ENCODE measurements at regions not wholly inside any gene's neighbourhood (a gene's known extent, or its start where the extent isn't known, plus 50 kb on each side); places are given as distances from the start of the nearest gene placed in this dataset.

DNA sequence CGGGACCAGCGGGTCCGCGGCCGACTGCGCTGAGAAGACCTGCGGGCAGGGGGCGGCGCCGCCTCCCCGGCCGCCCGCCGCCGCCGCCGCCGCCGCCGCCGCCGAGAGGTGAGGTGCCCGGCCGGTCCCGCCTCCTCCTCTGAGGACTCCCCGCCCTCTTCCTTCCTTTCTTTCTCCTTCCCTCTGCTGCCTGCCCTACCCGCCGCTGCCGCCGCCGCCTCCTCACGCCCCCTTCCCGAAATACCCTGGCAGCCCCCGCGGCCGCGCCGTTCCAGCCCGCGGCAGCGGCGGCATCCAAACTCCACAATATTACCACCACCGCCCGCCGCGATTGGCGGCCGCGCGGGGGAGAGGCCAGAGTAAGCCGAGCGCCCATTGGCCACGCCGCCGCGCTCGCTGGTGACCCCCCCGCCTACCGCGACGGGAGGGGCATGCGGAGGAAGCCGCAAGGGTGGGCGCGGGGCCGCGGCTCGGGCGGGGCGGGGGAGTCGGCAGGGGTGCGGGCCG is 61.8 kb upstream of the ANKRD28 start:
- H3K4me3 ChIP-seq (ENCODE audit: control insufficient read depth in 2 of 3, extremely low read depth in 1 of 3, insufficient read depth in 2 of 3, low read depth in 1 of 3, low read length in 3 of 3), result peak overlapping the region; percentile 82 to 92 (median 90)
- dilution Hi-C loops (cut with MboI; ENCODE audit: extremely low pct_ligation_motif_present, low sequenced_read_pairs), result no loop called here
- peak overlapping the region; percentile 75 for H2AFZ ChIP-seq (ENCODE audit: control insufficient read depth, low read length)
- FAIRE-seq, result no peak
- peaks cover 46% of the 10 kb centered on the region for H3K79me2 ChIP-seq (ENCODE audit: control insufficient read depth, insufficient read depth, low read length)
- H3K9me1 ChIP-seq (ENCODE audit: control insufficient read depth, extremely low read depth, insufficient read depth, low read length), result no peaks in the 10 kb centered on the region
- H3K4me1 ChIP-seq (ENCODE audit: control insufficient read depth, extremely low read depth, insufficient read depth, low read length), result peaks cover 14% of the 10 kb centered on the region
- H3K27ac ChIP-seq (ENCODE audit: control insufficient read depth, insufficient read depth, low read length), result peak overlapping the region; percentile 73
- DNase-seq (ENCODE audit: low read depth, low spot score), result no peak
- H3K36me3 ChIP-seq (ENCODE audit: control insufficient read depth in 2 of 2, extremely low read depth in 1 of 2, insufficient read depth in 2 of 2, low read length in 2 of 2), result peaks cover 0 to 3% of the 10 kb centered on the region in 2 experiments
- no peaks in the 10 kb centered on the region for H4K20me1 ChIP-seq (ENCODE audit: control insufficient read depth, extremely low read depth, insufficient read depth, low read length)
- peak overlapping the region; percentile 86 for H3K9ac ChIP-seq (ENCODE audit: control insufficient read depth, extremely low read depth, insufficient read depth, low read length)
- TF ChIP-seq EZH2 (IDR thresholded peaks at IDR 0.05; ENCODE audit: low read length), result no peak
- TF ChIP-seq CTCF (optimal IDR thresholded peaks at IDR 0.05 in 1 of 3, IDR thresholded peaks at IDR 0.05 in 1 of 3, conservative IDR thresholded peaks at IDR 0.05 in 1 of 3; ENCODE audit: extremely low read depth in 1 of 3, insufficient read depth in 2 of 3, low read length in 3 of 3), result no peak
- no peak overlapping the region for H3K4me2 ChIP-seq (ENCODE audit: control insufficient read depth, extremely low read depth, insufficient read depth, low read depth, low read length)
- no peaks in the 10 kb centered on the region for H3K9me3 ChIP-seq (ENCODE audit: control insufficient read depth, low read depth, low read length)
- no peaks in the 10 kb centered on the region for H3K27me3 ChIP-seq (ENCODE audit: control insufficient read depth, extremely low read depth, insufficient read depth, low read length)

- Histone ChIP-seq H3K9me3 (ENCODE audit: control insufficient read depth, low read depth, low read length) (no peaks in the 10 kb centered on the region), H3K27ac (ENCODE audit: control insufficient read depth, insufficient read depth, low read length) (peak overlapping the region; percentile 67), H3K36me3 (ENCODE audit: control insufficient read depth in 2 of 2, extremely low read depth in 1 of 2, insufficient read depth in 2 of 2, low read length in 2 of 2) (no peaks in the 10 kb centered on the region), H3K4me1 (ENCODE audit: control insufficient read depth, extremely low read depth, insufficient read depth, low read length) (peaks cover 14% of the 10 kb centered on the region), H3K79me2 (ENCODE audit: control insufficient read depth, insufficient read depth, low read length) (peaks cover 40% of the 10 kb centered on the region), H3K9me1 (ENCODE audit: control insufficient read depth, extremely low read depth, insufficient read depth, low read length) (no peaks in the 10 kb centered on the region), H4K20me1 (ENCODE audit: control insufficient read depth, extremely low read depth, insufficient read depth, low read length) (no peaks in the 10 kb centered on the region), H3K4me2 (ENCODE audit: control insufficient read depth, extremely low read depth, insufficient read depth, low read depth, low read length) (peak overlapping the region; percentile 86), H2AFZ (ENCODE audit: control insufficient read depth, low read length) (peak overlapping the region; percentile 86), H3K4me3 (ENCODE audit: control insufficient read depth in 2 of 3, extremely low read depth in 1 of 3, insufficient read depth in 2 of 3, low read depth in 1 of 3, low read length in 3 of 3) (peak overlapping the region; percentile 78 to 90 (median 82)), H3K9ac (ENCODE audit: control insufficient read depth, extremely low read depth, insufficient read depth, low read length) (peak overlapping the region; percentile 86), H3K27me3 (ENCODE audit: control insufficient read depth, extremely low read depth, insufficient read depth, low read length) (no peaks in the 10 kb centered on the region)
- no peak for TF ChIP-seq EZH2 (IDR thresholded peaks at IDR 0.05; ENCODE audit: low read length)
- TF ChIP-seq CTCF (optimal IDR thresholded peaks at IDR 0.05 in 1 of 3, IDR thresholded peaks at IDR 0.05 in 1 of 3, conservative IDR thresholded peaks at IDR 0.05 in 1 of 3; ENCODE audit: extremely low read depth in 1 of 3, insufficient read depth in 2 of 3, low read length in 3 of 3), result peak in 1 of 3 experiments; percentile 0
- dilution Hi-C loops (cut with MboI; ENCODE audit: extremely low pct_ligation_motif_present, low sequenced_read_pairs), result no loop called here
- DNase-seq (ENCODE audit: low read depth, low spot score) (no peak), FAIRE-seq (no peak)
Observed at GRCh38 chr3:15860014-15860934, 62.5 kb upstream of the ANKRD28 start.

Data from keratinocyte (primary cell).